Fibroblast of skin of right quadriceps (primary cell): ENCODE measurements at regions not wholly inside any gene's neighbourhood (a gene's known extent, or its start where the extent isn't known, plus 50 kb on each side); places are given as distances from the start of the nearest gene placed in this dataset.
A peak's percentile ranks its signal among the peaks of the same experiment; 100 is the strongest.

ENCODE experiments used
- DNase-seq: peaks from one replicate; pipeline ENCODE4 v3.0.0-alpha.2; 2013

DNA sequence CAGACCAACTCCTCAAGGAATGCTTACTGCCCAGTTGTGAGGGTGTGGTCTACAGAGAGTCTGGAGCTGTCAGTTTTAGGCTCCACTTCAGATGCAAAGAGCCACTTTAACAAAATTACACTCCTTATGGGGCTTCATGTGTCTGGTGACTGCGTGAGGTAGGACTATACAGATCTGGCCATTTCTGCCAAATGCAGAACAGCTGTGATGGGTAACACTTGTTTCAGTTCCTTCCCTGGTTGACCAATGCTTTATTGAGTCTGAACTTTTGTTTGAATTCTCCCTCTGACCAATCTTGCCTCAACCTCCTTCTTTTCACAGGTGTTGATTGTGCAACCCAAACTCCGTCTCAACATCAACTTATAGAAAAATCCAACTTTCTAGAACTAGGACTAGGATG is 181.2 kb downstream of the OMA1 start:
- DNase-seq, result no peak

- DNase-seq, result peak; percentile 6
Measured at GRCh38 chr1:58363585-58363984, 182.9 kb downstream of the OMA1 start.

DNA sequence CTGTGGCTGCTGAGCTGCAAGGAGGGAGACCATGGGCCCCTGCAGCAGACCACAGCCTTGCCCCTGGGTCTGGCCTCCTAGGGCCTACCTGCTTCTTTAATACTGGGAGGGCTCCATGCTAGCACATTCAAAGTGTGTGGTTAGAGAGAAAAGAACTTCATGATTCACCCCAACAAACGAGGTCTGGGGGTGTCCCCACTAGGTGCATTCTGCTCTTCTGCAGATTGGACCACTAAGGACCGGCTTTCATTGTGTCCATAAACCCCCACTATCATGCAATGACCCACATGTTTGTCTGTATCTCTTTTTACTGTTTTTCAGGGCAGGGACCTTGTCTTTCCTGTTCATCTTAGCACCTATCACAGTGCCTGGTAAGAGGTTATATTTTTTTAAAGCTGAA is 185.4 kb downstream of the OMA1 start:
- no peak for DNase-seq

- DNase-seq, result peak; percentile 42
Measured at GRCh38 chr1:58358346-58358745, 188.2 kb downstream of the OMA1 start.

DNA sequence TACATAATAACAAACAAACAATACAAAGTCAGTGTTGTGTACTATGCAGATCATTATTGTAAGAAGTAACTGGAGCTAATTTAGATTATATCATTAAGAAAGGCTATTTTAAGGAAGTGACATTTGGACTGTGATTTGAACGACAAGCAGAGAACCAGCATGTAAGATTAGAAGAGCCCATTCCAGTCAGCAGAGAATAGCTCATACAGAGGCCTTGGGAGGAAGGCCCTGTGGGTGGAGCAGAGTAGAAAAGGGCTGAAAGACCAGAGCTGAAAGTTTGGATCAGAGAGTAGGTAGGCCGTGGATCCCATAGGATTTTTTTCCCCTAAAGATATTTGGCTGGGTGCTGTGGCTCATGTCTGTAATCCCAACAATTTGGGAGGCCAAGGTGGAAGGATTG is 190.1 kb downstream of the OMA1 start:
- no peak for DNase-seq

- DNase-seq, result no peak
Measured at GRCh38 chr1:58353168-58353567, 193.4 kb downstream of the OMA1 start.

- no peak for DNase-seq
Measured at GRCh38 chr1:58352476-58353092, 193.9 kb downstream of the OMA1 start.

GRCh38 chr1:58346036-58346355 is 200.5 kb downstream of the OMA1 start:
- no peak for DNase-seq

GRCh38 chr1:58345215-58346035 is 201.1 kb downstream of the OMA1 start:
- no peak for DNase-seq

GRCh38 chr1:58340185-58340584 is 206.3 kb downstream of the OMA1 start:
- DNase-seq, result no peak

DNA sequence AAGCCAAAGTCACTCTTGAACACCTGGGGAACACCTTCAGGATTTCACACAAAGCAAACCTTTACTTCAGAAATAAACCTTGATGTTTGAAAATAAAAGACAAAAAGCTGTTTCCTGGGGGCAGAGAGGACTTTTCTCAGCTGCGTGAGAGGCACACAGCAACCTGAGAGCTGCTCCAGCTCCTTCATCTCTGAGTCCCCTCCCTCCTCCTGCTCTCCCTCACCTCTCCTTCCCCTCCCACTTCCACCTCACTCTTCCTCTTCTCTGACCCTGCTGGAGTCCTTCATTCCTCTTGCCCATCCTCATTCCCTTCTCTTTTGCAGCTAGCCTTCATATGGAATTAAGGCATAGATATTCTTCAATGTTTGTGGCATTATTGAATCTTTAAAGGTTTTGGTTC is 208.4 kb downstream of the OMA1 start:
- DNase-seq, result no peak

DNA sequence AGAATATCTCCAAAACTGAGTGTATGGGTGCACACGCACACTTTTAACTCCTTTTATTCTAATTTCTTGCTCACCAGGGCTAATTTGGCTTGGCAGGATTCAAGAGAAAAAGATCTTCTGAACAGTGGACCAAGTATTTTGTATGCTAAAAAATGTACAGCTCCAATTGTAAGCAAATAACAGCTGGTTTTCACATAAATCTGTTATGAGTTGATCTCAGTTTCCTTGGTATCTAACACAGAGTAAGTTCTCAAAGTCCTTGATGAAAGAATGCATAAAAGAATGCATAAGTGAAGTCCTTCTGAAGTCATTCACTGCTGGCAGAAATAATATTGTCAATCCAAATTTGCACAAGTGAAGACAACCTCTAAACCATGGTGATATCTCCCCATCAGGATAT is 213.0 kb downstream of the OMA1 start:
- DNase-seq, result no peak

DNA sequence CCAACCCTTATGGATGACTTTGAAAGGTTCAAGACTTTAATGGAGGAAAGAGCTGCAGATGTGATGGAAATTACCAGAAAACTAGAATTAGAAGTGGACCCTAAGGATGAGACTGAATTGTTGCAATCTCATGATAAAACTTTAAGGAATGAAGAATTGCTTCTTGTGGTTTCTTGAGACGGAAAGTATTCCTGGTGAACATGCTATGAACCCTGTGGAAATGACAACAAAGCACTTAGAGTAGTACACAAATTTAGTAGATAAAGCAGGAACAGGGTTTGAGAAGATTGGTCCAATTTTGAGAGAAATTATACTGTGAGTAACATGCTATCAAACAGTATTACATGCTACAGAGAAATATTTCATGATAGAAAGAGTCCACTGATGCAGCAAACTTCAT is 215.4 kb downstream of the OMA1 start:
- peak; percentile 65 for DNase-seq

GRCh38 chr1:58325866-58326265 is 220.7 kb downstream of the OMA1 start:
- DNase-seq, result no peak

DNA sequence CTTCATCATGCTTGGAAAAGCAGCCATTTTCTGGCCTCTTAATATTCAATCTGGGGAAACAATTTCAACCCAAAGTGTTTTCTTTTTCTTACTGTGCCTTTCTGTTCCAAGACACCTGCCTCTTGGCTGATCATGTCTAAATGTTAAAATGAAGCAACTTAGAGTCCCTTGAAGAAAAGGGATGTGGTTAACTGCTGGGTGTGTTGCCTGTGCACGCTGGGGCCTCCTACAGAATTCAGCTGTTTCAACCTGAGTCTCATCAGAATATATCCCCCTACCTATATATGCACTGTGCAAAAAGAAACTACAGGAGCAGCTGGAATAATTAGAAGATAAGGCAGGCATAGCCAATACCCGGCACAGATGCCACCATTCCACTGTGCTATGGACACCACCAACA is 222.0 kb downstream of the OMA1 start:
- no peak for DNase-seq

- DNase-seq, result peak; percentile 63
Measured at GRCh38 chr1:58318157-58319005, 228.1 kb downstream of the OMA1 start.

GRCh38 chr1:58317694-58318093 is 228.8 kb downstream of the OMA1 start:
- no peak for DNase-seq

GRCh38 chr1:58317086-58317485 is 229.4 kb downstream of the OMA1 start:
- DNase-seq, result no peak

DNA sequence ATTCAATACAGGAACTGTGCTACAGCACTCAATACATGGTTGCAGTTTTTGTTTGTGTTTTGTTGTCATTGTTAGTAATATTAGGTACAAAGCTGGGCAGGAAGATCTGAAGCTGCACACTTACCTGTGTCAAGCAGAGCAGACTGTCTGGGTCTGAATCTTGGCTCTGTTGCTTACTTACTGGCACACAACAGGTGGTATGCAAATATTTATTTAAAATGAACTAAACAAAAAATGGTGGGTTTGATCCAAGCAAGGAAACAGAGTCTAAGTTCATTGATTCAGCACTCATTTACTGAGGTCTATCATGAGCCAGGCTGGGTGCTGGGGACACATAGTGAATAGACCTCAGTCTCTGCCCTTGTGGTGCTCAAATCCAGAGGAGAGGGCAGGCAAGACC is 230.4 kb downstream of the OMA1 start:
- no peak for DNase-seq

DNA sequence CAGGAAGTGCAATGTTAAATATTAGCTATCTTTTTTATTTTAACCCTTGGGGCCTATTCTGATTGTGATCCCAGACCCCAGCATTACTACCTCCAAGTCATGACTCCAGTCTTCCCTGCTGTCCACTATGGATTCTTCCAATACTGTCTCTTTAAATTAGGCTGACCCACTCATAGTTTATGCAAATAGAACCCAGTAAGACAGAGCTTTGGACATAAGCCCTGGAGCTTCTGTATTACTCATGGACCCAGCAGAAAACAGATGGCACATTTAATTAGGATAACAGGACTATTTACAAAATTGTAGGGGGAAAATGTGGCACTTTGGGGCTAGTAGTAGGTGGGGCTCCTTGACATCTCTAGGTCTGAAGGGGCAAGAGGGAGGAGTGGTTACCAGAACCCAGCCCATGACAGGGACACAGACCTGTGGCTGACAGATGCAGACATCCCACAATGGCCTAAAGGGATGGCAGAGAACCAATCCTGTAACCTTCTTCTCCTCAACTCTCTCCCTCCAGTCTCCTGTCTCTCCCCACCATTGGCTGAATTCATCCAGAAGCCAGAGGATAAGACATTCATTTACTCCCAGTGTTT is 233.5 kb downstream of the OMA1 start:
- no peak for DNase-seq

- DNase-seq, result no peak
Measured at GRCh38 chr1:58312461-58312860, 234.1 kb downstream of the OMA1 start.

DNA sequence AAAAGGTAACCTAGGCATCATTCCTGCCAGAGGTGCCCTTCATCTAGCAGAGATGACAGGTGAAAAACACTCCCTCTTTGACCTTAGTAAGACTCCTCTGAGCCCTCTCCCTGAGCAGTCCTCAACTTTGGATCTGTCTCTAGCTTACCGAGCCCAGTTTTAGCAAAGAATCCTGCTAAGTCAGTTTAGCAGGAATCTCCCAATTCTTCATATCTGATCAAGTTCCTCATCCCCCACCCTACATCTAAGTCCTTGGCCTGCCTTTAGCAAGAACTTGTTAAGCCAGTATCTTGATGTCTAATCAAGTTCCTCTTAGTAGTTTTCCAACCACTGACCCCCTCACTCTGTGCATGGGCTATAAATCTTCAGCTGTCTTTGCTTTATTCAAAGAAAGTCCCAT is 235.6 kb downstream of the OMA1 start:
- DNase-seq, result no peak

DNA sequence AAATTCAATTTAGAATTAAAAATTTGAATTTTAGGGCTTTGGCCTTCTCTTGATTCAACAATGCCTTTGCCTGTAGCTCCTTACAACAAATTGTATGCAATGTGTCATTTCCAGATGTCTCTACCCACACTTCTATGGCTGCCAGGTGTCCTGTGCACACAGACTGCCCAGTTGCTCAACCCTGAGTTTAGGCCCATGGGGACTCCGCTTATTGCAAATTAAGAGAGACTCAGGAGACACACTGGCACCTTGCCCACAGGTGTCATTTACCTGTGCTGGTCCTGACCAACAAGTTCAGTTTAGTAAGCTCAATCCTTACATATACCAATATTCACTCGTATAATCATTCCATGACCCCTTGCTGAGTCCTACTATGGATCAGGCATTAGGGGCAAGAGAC is 236.1 kb downstream of the OMA1 start:
- no peak for DNase-seq

- no peak for DNase-seq
Measured at GRCh38 chr1:58308206-58308605, 238.3 kb downstream of the OMA1 start.
